NCI-H1436 treated with DMSO at 0.1 percent for 48 hours (cell line): ENCODE measurements at regions not wholly inside any gene's neighbourhood (a gene's known extent, or its start where the extent isn't known, plus 50 kb on each side); places are given as distances from the start of the nearest gene placed in this dataset.

Source experiments
- DNase-seq: peaks from one replicate; lab custom pipeline; 2025; lab: John Stamatoyannopoulos, UW

- DNase-seq = no peak
Observed at GRCh38 chr13:39284801-39285388, 246.6 kb downstream of the NHLRC3 start.
